ENCODE measurements at regions not wholly inside any gene's neighbourhood (a gene's known extent, or its start where the extent isn't known, plus 50 kb on each side); places are given as distances from the start of the nearest gene placed in this dataset.

- DNase-seq (ENCODE audit: low read depth in 2 of 2): no peak
These were observed 121.3 kb downstream of the RPS29 start for GRCh38 chr14:49464885-49465284.

GRCh38 chr14:49463146-49463545, 123.0 kb downstream of the RPS29 start:
- DNase-seq (ENCODE audit: low read depth in 2 of 2): no peak

GRCh38 chr14:49461529-49462401, 124.4 kb downstream of the RPS29 start:
- DNase-seq (ENCODE audit: low read depth in 2 of 2): peak; percentile 1 to 22

- no peak for DNase-seq (ENCODE audit: low read depth in 2 of 2)
These were observed 125.5 kb downstream of the RPS29 start for GRCh38 chr14:49460662-49461061.

- no peak for DNase-seq (ENCODE audit: low read depth in 2 of 2)
These were observed 129.6 kb downstream of the RPS29 start for GRCh38 chr14:49456589-49456988.

- DNase-seq (ENCODE audit: low read depth in 2 of 2): no peak
These were observed 134.2 kb downstream of the RPS29 start for GRCh38 chr14:49451938-49452337.

- no peak for DNase-seq (ENCODE audit: low read depth in 2 of 2)
These were observed 136.4 kb downstream of the RPS29 start for GRCh38 chr14:49449749-49450148.

GRCh38 chr14:49447540-49448107, 138.6 kb downstream of the RPS29 start:
- DNase-seq (ENCODE audit: low read depth in 2 of 2): no peak

- DNase-seq (ENCODE audit: low read depth in 2 of 2): no peak
These were observed 139.4 kb downstream of the RPS29 start for GRCh38 chr14:49446801-49447200.

GRCh38 chr14:49438256-49438770, 147.9 kb downstream of the RPS29 start:
- no peak for DNase-seq (ENCODE audit: low read depth in 2 of 2)

GRCh38 chr14:49428076-49428475, 158.1 kb downstream of the RPS29 start:
- DNase-seq (ENCODE audit: low read depth in 2 of 2): no peak

GRCh38 chr14:49427117-49427516, 159.1 kb downstream of the RPS29 start:
- DNase-seq (ENCODE audit: low read depth in 2 of 2): no peak

- DNase-seq (ENCODE audit: low read depth in 2 of 2): no peak
These were observed 160.3 kb downstream of the RPS29 start for GRCh38 chr14:49425921-49426320.

- DNase-seq (ENCODE audit: low read depth in 2 of 2): no peak
These were observed 161.5 kb downstream of the RPS29 start for GRCh38 chr14:49424436-49425331.

GRCh38 chr14:49420201-49420600, 166.0 kb downstream of the RPS29 start:
- DNase-seq (ENCODE audit: low read depth in 2 of 2): no peak

- DNase-seq (ENCODE audit: low read depth in 2 of 2): no peak
These were observed 167.4 kb downstream of the RPS29 start for GRCh38 chr14:49418789-49419188.

- DNase-seq (ENCODE audit: low read depth in 2 of 2): no peak
These were observed 168.4 kb downstream of the RPS29 start for GRCh38 chr14:49417790-49418189.

GRCh38 chr14:49408187-49408933, 177.8 kb downstream of the RPS29 start:
- DNase-seq (ENCODE audit: low read depth in 2 of 2): no peak

- DNase-seq (ENCODE audit: low read depth in 2 of 2): no peak
These were observed 180.9 kb downstream of the RPS29 start for GRCh38 chr14:49405291-49405690.

- DNase-seq (ENCODE audit: low read depth in 2 of 2): no peak
These were observed 184.8 kb downstream of the RPS29 start for GRCh38 chr14:49401373-49401772.

- no peak for DNase-seq (ENCODE audit: low read depth in 2 of 2)
These were observed 189.4 kb downstream of the RPS29 start for GRCh38 chr14:49396801-49397200.
